Prostate gland (tissue), 2 donors: ENCODE measurements at regions not wholly inside any gene's neighbourhood (a gene's known extent, or its start where the extent isn't known, plus 50 kb on each side); places are given as distances from the start of the nearest gene placed in this dataset.
"Not testable (repeated sequence)": the region's sequence is repeated elsewhere in the genome, so short reads cannot be mapped to it uniquely, and the experiment has no call there.

Source experiments
- DNase-seq: peaks from one replicate; pipeline ENCODE4 v3.0.0-alpha.2; 2019; ENCODE audit warnings: low spot score
- H3K27ac ChIP-seq, 2 donors: fragments of 200-600 bp; sonication (generic); 2 replicates each; pipeline ENCODE4 v1.5.1; 2017 to 2019
- H3K27me3 ChIP-seq: fragments of 200-600 bp; sonication (generic); replicated peaks from 2 replicates; pipeline ENCODE4 v1.5.1; 2019; ENCODE audit not compliant: insufficient read depth
- H3K36me3 ChIP-seq, 2 donors: fragments of 200-600 bp; sonication (generic); 1 replicate in 1 of 2; 2 replicates in 1 of 2; pipeline versions ENCODE4 v1.5.1 to v1.8.1; 2017 to 2019
- H3K4me1 ChIP-seq: fragments of 200-600 bp; sonication (generic); replicated peaks from 2 replicates; pipeline ENCODE4 v1.5.1; 2019
- H3K4me3 ChIP-seq, 2 donors: fragments of 200-600 bp; sonication (generic); 2 replicates each; pipeline ENCODE4 v1.5.1; 2017 to 2019
- H3K9me3 ChIP-seq: fragments of 200-600 bp; sonication (generic); 2 replicates; pipeline ENCODE4 v1.5.1; 2017
- CTCF ChIP-seq, 4 experiments: fragments of 200-600 bp in 2 of 4; fragments of 450-650 bp in 2 of 4; sonication (generic) in 2 of 4; IDR thresholded peaks; 1 replicate in 3 of 4; 2 replicates in 1 of 4; pipeline ENCODE4 v1.5.1; 2016 to 2019; ENCODE audit warnings: antibody characterized with exemption in 4 of 4, mild to moderate bottlenecking in 2 of 4, moderate library complexity in 2 of 4
- POLR2A ChIP-seq: fragments of 450-650 bp; IDR thresholded peaks from one replicate; pipeline ENCODE4 v1.6.1; 2016; ENCODE audit warnings: antibody characterized with exemption, mild to moderate bottlenecking
- POLR2AphosphoS5 ChIP-seq: sonication (generic); formaldehyde crosslinking; IDR thresholded peaks from one replicate; pipeline ENCODE4 v1.6.1; 2017; ENCODE audit warnings: antibody characterized with exemption
- WGBS: methylation state at CpG from one replicate; pipeline ENCODE4 v1.1.5; 2018; 5-methylcytosine and 5-hydroxymethylcytosine counted together
- intact Hi-C: fragments of 100-400 bp; cut with DNase I; formaldehyde crosslinking; loops from one replicate; pipeline ENCODE4 v1.14.2; 2022

- H3K36me3 ChIP-seq, result no peaks in the 10 kb centered on the region
- H3K27me3 ChIP-seq, result no peaks in the 10 kb centered on the region
- no peaks in the 10 kb centered on the region for H3K4me1 ChIP-seq
- no peaks in the 10 kb centered on the region for H3K9me3 ChIP-seq
- no peak for DNase-seq
- no peak for TF ChIP-seq POLR2AphosphoS5
- no peak for TF ChIP-seq CTCF (IDR thresholded peaks at IDR 0.05)
- no peak for TF ChIP-seq POLR2A
- no peak overlapping the region for H3K4me3 ChIP-seq
- intact Hi-C loops, result no loop called here
- 87% methylated on average over 5 of the region's 5 CpGs for WGBS
- no peak overlapping the region for H3K27ac ChIP-seq
These were observed 80.5 kb upstream of the MFGE8 start for GRCh38 chr15:88993662-88994061.

DNA sequence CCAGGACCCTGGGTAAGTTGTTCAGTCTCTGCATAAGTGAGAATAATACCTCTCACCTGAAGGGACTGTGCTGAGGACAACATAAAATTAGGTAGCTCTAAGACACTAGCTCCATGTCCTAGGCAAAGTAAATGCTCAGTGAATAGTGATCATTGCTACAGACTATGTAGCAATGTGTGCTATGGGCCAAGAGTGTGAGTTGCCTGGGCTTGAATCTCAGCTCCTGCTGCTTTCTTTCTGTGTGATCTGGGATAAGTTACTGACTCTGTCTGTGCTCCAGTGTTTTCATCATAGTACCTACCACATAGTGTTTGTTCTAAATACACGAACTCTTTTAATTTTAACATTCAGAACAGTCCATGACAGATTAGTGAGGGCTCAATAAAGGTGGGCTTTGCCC is 81.1 kb upstream of the MFGE8 start:
- H3K36me3 ChIP-seq, result no peaks in the 10 kb centered on the region
- 86% methylated on average over 1 of the region's 1 CpG for whole genome bisulfite sequencing
- H3K27ac ChIP-seq, result no peak overlapping the region
- no peak for TF ChIP-seq CTCF (IDR thresholded peaks at IDR 0.05)
- no peak for TF ChIP-seq POLR2A
- no peak for TF ChIP-seq POLR2AphosphoS5
- H3K9me3 ChIP-seq, result no peaks in the 10 kb centered on the region
- H3K4me3 ChIP-seq, result no peak overlapping the region
- intact Hi-C loops, result no loop called here
- no peak for DNase-seq
- H3K27me3 ChIP-seq, result no peaks in the 10 kb centered on the region
- no peaks in the 10 kb centered on the region for H3K4me1 ChIP-seq

DNA sequence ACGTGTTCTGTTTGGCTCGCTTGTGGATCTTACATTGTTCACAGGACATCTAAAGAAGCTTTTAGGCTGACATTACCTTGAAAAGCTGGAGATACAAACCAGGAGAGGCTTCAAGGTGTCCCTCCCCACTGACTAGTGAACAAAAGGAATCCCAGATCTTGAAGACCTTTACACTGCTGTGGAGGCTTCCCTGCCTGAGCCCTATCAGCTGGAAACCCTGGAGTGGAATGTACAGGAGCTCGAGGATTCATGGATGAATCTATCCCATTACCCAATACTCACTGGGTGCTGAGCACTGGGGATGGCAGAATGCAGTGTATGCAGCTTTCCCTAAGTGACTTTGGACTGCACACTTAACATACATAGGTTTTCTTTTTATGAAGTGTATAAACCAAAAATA is 82.3 kb upstream of the MFGE8 start:
- TF ChIP-seq POLR2A, result no peak
- TF ChIP-seq CTCF (IDR thresholded peaks at IDR 0.05), result no peak
- TF ChIP-seq POLR2AphosphoS5, result no peak
- intact Hi-C loops, result no loop called here
- Histone ChIP-seq H3K27ac (no peak overlapping the region), H3K4me1 (no peaks in the 10 kb centered on the region), H3K27me3 (no peaks in the 10 kb centered on the region), H3K9me3 (no peaks in the 10 kb centered on the region), H3K36me3 (no peaks in the 10 kb centered on the region), H3K4me3 (no peak overlapping the region)
- no peak for DNase-seq
- WGBS, result 70% methylated on average over 3 of the region's 3 CpGs

DNA sequence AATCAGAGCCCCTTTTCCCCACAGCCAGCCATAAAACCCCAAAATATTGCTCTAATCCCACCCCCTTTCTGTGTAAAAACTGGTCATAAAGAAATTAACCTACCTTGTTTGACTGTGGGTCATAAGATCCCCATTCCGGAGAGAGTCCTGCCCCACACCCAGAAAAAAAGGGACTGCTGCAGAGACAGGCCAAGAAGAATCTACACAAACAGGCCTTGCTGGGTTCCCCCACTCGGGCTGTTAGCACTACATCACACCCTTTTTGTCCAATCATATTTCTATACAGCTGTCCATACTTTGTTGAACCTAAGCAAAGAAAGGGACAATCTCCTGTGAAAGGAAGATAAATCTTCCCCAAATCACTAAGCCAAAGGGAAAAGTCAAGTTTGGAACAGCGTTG is 84.4 kb upstream of the MFGE8 start:
- no peaks in the 10 kb centered on the region for H3K9me3 ChIP-seq
- TF ChIP-seq CTCF (IDR thresholded peaks at IDR 0.05) (no peak), POLR2A (no peak), POLR2AphosphoS5 (no peak)
- DNase-seq, result no peak
- no peaks in the 10 kb centered on the region for H3K4me1 ChIP-seq
- H3K4me3 ChIP-seq, result no peak overlapping the region
- no peak overlapping the region for H3K27ac ChIP-seq
- intact Hi-C loops, result no loop called here
- WGBS, result 76% methylated on average over 3 of the region's 3 CpGs
- H3K27me3 ChIP-seq, result no peaks in the 10 kb centered on the region
- no peaks in the 10 kb centered on the region for H3K36me3 ChIP-seq

- Histone ChIP-seq H3K4me3 (no peak overlapping the region), H3K4me1 (no peaks in the 10 kb centered on the region), H3K9me3 (no peaks in the 10 kb centered on the region), H3K27ac (no peak overlapping the region), H3K36me3 (no peaks in the 10 kb centered on the region), H3K27me3 (no peaks in the 10 kb centered on the region)
- WGBS, result 83% methylated on average over 7 of the region's 7 CpGs
- no peak for DNase-seq
- TF ChIP-seq POLR2A (no peak), POLR2AphosphoS5 (no peak), CTCF (IDR thresholded peaks at IDR 0.05) (no peak)
- intact Hi-C loops, result no loop called here
These were observed 86.0 kb upstream of the MFGE8 start for GRCh38 chr15:88998980-88999713.

- H3K27ac ChIP-seq, intact Hi-C loops, H3K4me3 ChIP-seq, H3K27me3 ChIP-seq, H3K9me3 ChIP-seq, H3K4me1 ChIP-seq, H3K36me3 ChIP-seq, DNase-seq: not testable (repeated sequence)
- WGBS, result 92% methylated on average over 4 of the region's 4 CpGs
These were observed 86.5 kb upstream of the ABHD2 start for GRCh38 chr15:89001708-89002275.
